ENCODE measurements at regions not wholly inside any gene's neighbourhood (a gene's known extent, or its start where the extent isn't known, plus 50 kb on each side); places are given as distances from the start of the nearest gene placed in this dataset.

DNA sequence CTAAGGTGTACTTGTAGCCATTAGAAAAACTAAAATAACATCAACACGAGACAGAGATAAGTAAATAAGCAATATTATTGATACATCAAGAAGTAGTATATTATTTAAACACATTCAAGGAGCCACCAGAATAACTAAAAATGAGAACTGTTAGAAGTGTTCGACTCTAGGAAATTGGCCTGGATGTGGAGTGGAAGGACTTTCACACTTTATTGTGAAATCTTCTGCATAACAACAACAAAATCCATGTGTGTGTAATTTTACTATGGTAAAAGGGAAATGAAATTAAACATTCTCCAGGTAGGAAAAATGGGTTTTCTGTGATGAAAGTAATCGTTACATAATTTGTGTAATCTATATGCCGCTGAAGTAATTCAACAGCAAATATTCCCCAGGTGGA lies 96.3 kb upstream of the RNF152 start:
- no peak for DNase-seq
- no peak overlapping the region for H3K27ac ChIP-seq
- TF ChIP-seq, protein P1, sequence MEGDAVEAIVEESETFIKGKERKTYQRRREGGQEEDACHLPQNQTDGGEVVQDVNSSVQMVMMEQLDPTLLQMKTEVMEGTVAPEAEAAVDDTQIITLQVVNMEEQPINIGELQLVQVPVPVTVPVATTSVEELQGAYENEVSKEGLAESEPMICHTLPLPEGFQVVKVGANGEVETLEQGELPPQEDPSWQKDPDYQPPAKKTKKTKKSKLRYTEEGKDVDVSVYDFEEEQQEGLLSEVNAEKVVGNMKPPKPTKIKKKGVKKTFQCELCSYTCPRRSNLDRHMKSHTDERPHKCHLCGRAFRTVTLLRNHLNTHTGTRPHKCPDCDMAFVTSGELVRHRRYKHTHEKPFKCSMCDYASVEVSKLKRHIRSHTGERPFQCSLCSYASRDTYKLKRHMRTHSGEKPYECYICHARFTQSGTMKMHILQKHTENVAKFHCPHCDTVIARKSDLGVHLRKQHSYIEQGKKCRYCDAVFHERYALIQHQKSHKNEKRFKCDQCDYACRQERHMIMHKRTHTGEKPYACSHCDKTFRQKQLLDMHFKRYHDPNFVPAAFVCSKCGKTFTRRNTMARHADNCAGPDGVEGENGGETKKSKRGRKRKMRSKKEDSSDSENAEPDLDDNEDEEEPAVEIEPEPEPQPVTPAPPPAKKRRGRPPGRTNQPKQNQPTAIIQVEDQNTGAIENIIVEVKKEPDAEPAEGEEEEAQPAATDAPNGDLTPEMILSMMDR (IDR thresholded peaks at IDR 0.05) = no peak
- 85 to 87% methylated on average over 4 of the region's 4 CpGs for WGBS, 2 donors
- intact Hi-C loops (cut with DNase I) = no loop called here
- H3K36me3 ChIP-seq = no peaks in the 10 kb centered on the region
- H3K4me1 ChIP-seq = peaks cover 0 to 10% (median 0%) of the 10 kb centered on the region in 3 donors
- no peaks in the 10 kb centered on the region for H3K27me3 ChIP-seq
- ATAC-seq = no peak
- no peaks in the 10 kb centered on the region for H3K9me3 ChIP-seq
- H3K4me3 ChIP-seq = no peak overlapping the region
- no peak for FAIRE-seq

- Histone ChIP-seq H3K4me1 (peaks cover 0 to 7% (median 0%) of the 10 kb centered on the region in 3 donors), H3K36me3 (no peaks in the 10 kb centered on the region), H3K4me3 (no peak overlapping the region), H3K27me3 (no peaks in the 10 kb centered on the region), H3K27ac (no peak overlapping the region), H3K9me3 (no peaks in the 10 kb centered on the region)
- intact Hi-C loops (cut with DNase I) = no loop called here
- WGBS, 2 donors = 82 to 91% methylated on average over 2 of the region's 2 CpGs
- ATAC-seq = no peak
- TF ChIP-seq, protein P1 (IDR thresholded peaks at IDR 0.05) = no peak
- no peak for DNase-seq
- FAIRE-seq = no peak
Observed at GRCh38 chr18:61988100-61988499, 95.3 kb upstream of the RNF152 start.

GRCh38 chr18:61985681-61986080 lies 92.9 kb upstream of the RNF152 start:
- intact Hi-C loops (cut with DNase I) = no loop called here
- FAIRE-seq = no peak
- no peaks in the 10 kb centered on the region for H3K4me1 ChIP-seq

GRCh38 chr18:61984349-61984748 lies 91.5 kb upstream of the RNF152 start:
- H3K36me3 ChIP-seq = no peaks in the 10 kb centered on the region
- H3K9me3 ChIP-seq = no peaks in the 10 kb centered on the region
- intact Hi-C loops (cut with DNase I) = no loop called here
- no peak overlapping the region for H3K27ac ChIP-seq
- TF ChIP-seq, protein P1 (IDR thresholded peaks at IDR 0.05) = no peak
- ATAC-seq (no peak), FAIRE-seq (no peak), DNase-seq (no peak)
- H3K27me3 ChIP-seq = no peaks in the 10 kb centered on the region
- H3K4me3 ChIP-seq = no peak overlapping the region
- 34 to 35% methylated on average over 1 of the region's 1 CpG for WGBS, 2 donors
- H3K4me1 ChIP-seq = no peaks in the 10 kb centered on the region

More at GRCh38 chr18:61985681-61986080, 92.9 kb upstream of the RNF152 start:
- TF ChIP-seq, protein P1 (IDR thresholded peaks at IDR 0.05) = no peak
- Histone ChIP-seq H3K27me3 (no peaks in the 10 kb centered on the region), H3K9me3 (no peaks in the 10 kb centered on the region), H3K36me3 (no peaks in the 10 kb centered on the region), H3K4me3 (no peak overlapping the region), H3K27ac (no peak overlapping the region)
- ATAC-seq (no peak), DNase-seq (no peak)
- 67 to 68% methylated on average over 1 of the region's 1 CpG for WGBS, 2 donors

- no peak for ATAC-seq
- FAIRE-seq = no peak
Observed at GRCh38 chr18:61982475-61982874, 89.7 kb upstream of the RNF152 start.

More at GRCh38 chr18:61982475-61982874, 89.7 kb upstream of the RNF152 start:
- Histone ChIP-seq H3K4me1 (no peaks in the 10 kb centered on the region), H3K4me3 (no peak overlapping the region), H3K9me3 (no peaks in the 10 kb centered on the region), H3K36me3 (no peaks in the 10 kb centered on the region), H3K27me3 (no peaks in the 10 kb centered on the region), H3K27ac (no peak overlapping the region)
- DNase-seq = no peak
- intact Hi-C loops (cut with DNase I) = no loop called here
- WGBS, 2 donors = 61 to 70% methylated on average over 2 of the region's 2 CpGs
- TF ChIP-seq, protein P1 (IDR thresholded peaks at IDR 0.05) = no peak
